Thyroid gland (tissue), 4 donors: ENCODE measurements at regions not wholly inside any gene's neighbourhood (a gene's known extent, or its start where the extent isn't known, plus 50 kb on each side); places are given as distances from the start of the nearest gene placed in this dataset.

Experiments used
- POLR2A ChIP-seq, 2 donors: fragments of 450-650 bp; IDR thresholded peaks; one replicate each; pipeline ENCODE4 v1.6.1; 2017; ENCODE audit warnings: antibody characterized with exemption in 2 of 2, mild to moderate bottlenecking in 2 of 2, moderate library complexity in 1 of 2
- TF ChIP-seq, protein P1 (sequence below), 6 experiments: fragments of 200-600 bp in 3 of 6; fragments of 450-650 bp in 3 of 6; sonication (generic) in 3 of 6; IDR thresholded peaks; one replicate each; pipeline ENCODE4 v1.5.1; 2016 to 2019; ENCODE audit warnings: antibody characterized with exemption in 6 of 6, mild to moderate bottlenecking in 2 of 6, inconsistent platforms in 1 of 6, moderate library complexity in 1 of 6

DNA sequence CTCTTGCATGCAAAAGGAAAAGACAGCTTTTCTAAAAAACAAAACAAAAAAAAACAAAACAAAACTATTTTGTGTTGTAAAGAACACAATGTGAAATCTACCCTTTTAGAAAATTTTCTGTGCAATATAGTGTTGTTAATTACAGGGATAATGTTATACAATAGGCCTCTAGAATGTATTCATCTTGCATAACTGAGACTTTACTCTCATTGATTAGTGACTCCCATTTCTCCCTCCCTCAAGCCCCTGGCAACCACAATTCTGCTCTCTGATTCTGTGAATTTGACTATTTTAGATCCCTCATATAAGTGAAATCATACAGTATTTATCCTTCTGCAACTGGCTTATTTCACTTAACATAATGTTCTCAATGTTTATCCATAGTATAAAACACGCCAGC, 234.1 kb downstream of the TMEM161B start:
- TF ChIP-seq, protein P1, sequence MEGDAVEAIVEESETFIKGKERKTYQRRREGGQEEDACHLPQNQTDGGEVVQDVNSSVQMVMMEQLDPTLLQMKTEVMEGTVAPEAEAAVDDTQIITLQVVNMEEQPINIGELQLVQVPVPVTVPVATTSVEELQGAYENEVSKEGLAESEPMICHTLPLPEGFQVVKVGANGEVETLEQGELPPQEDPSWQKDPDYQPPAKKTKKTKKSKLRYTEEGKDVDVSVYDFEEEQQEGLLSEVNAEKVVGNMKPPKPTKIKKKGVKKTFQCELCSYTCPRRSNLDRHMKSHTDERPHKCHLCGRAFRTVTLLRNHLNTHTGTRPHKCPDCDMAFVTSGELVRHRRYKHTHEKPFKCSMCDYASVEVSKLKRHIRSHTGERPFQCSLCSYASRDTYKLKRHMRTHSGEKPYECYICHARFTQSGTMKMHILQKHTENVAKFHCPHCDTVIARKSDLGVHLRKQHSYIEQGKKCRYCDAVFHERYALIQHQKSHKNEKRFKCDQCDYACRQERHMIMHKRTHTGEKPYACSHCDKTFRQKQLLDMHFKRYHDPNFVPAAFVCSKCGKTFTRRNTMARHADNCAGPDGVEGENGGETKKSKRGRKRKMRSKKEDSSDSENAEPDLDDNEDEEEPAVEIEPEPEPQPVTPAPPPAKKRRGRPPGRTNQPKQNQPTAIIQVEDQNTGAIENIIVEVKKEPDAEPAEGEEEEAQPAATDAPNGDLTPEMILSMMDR (IDR thresholded peaks at IDR 0.05), result no peak
- no peak for TF ChIP-seq POLR2A (IDR thresholded peaks at IDR 0.05)
